NB4 (cell line): ENCODE measurements at regions not wholly inside any gene's neighbourhood (a gene's known extent, or its start where the extent isn't known, plus 50 kb on each side); places are given as distances from the start of the nearest gene placed in this dataset.

Source experiments
- DNase-seq: peaks from one replicate; pipeline ENCODE4 v3.0.0; 2010; ENCODE audit warnings: low read depth
- H3K4me3 ChIP-seq: one replicate; pipeline ENCODE4 v1.5.1; 2011; ENCODE audit warnings: mild to moderate bottlenecking, low read depth, low read length, moderate library complexity
- MYC ChIP-seq: IDR thresholded peaks from 2 replicates; pipeline ENCODE4 v1.6.1; 2011; ENCODE audit warnings: low read depth, low read length
- POLR2A ChIP-seq: IDR thresholded peaks from 2 replicates; pipeline ENCODE4 v1.6.1; 2011; ENCODE audit warnings: mild to moderate bottlenecking; ENCODE audit not compliant: insufficient read length; ENCODE audit errors: extremely low read depth
- TF ChIP-seq, protein P1 (sequence below): IDR thresholded peaks from 2 replicates; pipeline ENCODE4 v1.6.1; 2011; ENCODE audit warnings: low read depth, low read length
- TF ChIP-seq, protein P2 (sequence below): IDR thresholded peaks from one replicate; pipeline ENCODE4 v1.5.1; 2012; ENCODE audit warnings: low read depth, low read length

DNA sequence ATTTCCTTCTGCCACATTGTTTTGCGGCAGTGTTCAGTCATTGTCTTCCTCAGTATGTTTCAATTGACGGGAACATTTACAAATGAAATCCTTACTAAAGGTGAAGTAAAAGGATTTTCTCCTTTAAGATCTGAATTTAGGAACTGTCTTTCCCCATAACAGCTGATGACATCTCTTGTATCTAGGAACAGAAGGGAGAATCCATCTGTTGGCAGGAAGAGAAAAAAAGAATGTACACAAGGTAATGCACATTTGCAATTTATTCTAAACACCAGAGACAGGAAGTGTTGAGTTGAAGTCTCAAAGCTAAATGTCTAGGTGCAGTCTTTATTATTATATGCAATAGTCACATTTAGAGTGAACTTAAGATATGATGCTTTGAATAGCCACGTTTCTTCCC lies 334.5 kb downstream of the HDGFL1 start:
- no peak overlapping the region for H3K4me3 ChIP-seq
- TF ChIP-seq POLR2A (no peak), MYC (no peak)
- TF ChIP-seq, protein P1, sequence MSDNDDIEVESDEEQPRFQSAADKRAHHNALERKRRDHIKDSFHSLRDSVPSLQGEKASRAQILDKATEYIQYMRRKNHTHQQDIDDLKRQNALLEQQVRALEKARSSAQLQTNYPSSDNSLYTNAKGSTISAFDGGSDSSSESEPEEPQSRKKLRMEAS, result no peak
- TF ChIP-seq, protein P2, sequence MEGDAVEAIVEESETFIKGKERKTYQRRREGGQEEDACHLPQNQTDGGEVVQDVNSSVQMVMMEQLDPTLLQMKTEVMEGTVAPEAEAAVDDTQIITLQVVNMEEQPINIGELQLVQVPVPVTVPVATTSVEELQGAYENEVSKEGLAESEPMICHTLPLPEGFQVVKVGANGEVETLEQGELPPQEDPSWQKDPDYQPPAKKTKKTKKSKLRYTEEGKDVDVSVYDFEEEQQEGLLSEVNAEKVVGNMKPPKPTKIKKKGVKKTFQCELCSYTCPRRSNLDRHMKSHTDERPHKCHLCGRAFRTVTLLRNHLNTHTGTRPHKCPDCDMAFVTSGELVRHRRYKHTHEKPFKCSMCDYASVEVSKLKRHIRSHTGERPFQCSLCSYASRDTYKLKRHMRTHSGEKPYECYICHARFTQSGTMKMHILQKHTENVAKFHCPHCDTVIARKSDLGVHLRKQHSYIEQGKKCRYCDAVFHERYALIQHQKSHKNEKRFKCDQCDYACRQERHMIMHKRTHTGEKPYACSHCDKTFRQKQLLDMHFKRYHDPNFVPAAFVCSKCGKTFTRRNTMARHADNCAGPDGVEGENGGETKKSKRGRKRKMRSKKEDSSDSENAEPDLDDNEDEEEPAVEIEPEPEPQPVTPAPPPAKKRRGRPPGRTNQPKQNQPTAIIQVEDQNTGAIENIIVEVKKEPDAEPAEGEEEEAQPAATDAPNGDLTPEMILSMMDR, result no peak
- no peak for DNase-seq

DNA sequence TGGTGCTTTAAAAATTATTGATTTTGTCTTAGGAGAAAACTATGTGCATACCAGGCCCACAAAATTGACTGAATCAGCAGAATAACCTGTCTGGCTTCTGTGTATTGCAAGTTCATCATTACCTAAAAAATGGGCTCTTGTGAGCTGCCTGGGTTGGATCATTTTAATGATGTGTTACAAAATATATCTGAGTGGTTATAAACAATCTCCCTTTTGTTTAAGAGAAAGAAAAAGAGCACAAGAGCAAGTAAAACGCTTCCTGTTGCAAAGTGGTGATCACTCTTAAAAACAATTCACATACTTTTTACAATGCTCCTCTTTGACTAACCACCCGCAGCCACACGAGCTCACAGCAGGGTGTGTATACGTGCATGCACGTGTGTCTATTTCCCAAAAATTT lies 335.1 kb downstream of the HDGFL1 start:
- H3K4me3 ChIP-seq, result no peak overlapping the region
- DNase-seq, result no peak
- TF ChIP-seq, protein P1, result no peak

DNA sequence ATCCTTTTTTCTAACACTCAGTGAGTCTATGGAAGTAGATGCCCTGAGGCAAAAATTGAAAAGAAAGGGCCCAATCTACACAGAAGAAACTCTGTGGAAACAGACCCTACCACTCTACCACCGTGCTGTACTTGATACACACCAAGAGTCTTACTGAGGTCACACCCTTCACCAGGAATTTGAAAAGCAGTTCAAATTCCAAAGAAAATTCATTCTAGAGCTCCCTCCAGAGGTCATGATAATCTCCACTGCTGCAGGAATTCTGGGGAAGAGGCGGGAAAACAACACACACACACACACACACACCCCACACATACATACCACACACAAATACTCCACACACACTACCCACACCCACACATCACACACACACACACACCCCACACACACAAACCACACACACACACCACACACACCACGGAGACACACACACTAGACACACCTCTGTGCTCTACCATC lies 336.8 kb downstream of the HDGFL1 start:
- DNase-seq, result no peak
- H3K4me3 ChIP-seq, result no peak overlapping the region
- TF ChIP-seq MYC (no peak), POLR2A (no peak)
- TF ChIP-seq, protein P2, result no peak
- TF ChIP-seq, protein P1, result no peak

DNA sequence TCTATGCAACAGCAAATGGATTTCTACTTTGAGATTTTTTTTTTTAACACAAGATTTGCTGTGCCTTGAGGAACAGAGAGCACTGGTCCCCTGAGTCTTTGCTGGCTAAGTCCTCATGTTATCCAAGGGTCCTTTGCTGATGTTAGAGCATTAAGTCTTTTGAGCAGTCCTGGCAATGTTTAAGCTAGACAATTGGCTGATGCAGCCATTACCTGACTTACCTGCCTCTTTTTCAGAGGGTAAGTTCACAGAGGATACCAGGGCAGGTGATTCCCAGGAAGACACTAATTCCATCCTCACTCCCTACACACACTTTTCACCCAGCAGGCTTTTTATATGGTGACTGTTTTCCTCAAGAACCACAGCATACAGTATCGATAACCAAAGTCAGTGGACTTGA lies 337.7 kb downstream of the HDGFL1 start:
- no peak overlapping the region for H3K4me3 ChIP-seq
- DNase-seq, result no peak
- no peak for TF ChIP-seq POLR2A
- TF ChIP-seq, protein P1, result no peak
- TF ChIP-seq, protein P2, result no peak
- no peak for TF ChIP-seq MYC

DNA sequence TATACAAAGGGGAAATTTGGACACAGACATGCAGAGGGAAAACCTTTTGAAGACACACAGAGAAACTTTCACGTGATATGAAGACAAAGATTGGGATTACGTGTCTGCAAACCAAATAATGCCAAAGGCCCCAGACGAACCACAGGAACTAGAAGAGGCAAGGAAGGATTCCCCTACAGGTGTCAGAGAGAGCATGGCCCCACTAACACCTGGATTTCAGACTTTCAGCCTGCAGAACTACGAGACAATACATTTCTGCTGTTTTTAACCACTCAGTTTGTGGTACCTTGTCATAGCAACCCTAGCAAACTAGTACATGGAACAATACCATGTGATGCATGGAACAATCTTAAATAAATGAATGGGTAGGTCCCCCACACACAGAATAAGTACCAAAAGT lies 341.0 kb downstream of the HDGFL1 start:
- TF ChIP-seq POLR2A (no peak), MYC (no peak)
- TF ChIP-seq, protein P1, result no peak
- TF ChIP-seq, protein P2, result no peak
- DNase-seq, result no peak

DNA sequence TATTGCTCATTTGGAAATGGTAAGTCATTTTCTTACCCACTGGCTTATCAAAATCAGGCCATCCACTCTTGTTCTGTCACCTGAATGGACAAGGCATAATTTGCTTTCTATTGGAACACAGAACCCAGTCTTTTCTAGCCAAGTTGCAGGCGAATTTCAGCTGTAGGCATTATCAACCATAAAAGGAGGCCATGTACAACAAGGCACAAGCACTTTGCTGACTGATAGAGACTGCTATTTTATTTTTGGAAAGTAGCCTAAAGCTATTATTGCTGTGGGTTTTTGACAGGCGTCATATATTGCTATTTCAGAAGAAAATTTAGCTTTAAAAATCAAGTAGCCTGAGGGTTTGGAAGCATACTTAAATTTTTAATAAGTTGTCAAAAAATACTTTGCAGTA lies 344.2 kb downstream of the HDGFL1 start:
- DNase-seq, result no peak
- no peak overlapping the region for H3K4me3 ChIP-seq
- TF ChIP-seq, protein P2, result no peak
- TF ChIP-seq MYC, result no peak

More for the DNA sequence above, 341.0 kb downstream of the HDGFL1 start:
- H3K4me3 ChIP-seq, result no peak overlapping the region
